Pons (tissue), 1 donor: ENCODE measurements at regions not wholly inside any gene's neighbourhood (a gene's known extent, or its start where the extent isn't known, plus 50 kb on each side); places are given as distances from the start of the nearest gene placed in this dataset.

ENCODE experiments used
- DNase-seq: peaks from one replicate; pipeline ENCODE4 v3.0.0-alpha.2; 2016; ENCODE audit warnings: low spot score

DNA sequence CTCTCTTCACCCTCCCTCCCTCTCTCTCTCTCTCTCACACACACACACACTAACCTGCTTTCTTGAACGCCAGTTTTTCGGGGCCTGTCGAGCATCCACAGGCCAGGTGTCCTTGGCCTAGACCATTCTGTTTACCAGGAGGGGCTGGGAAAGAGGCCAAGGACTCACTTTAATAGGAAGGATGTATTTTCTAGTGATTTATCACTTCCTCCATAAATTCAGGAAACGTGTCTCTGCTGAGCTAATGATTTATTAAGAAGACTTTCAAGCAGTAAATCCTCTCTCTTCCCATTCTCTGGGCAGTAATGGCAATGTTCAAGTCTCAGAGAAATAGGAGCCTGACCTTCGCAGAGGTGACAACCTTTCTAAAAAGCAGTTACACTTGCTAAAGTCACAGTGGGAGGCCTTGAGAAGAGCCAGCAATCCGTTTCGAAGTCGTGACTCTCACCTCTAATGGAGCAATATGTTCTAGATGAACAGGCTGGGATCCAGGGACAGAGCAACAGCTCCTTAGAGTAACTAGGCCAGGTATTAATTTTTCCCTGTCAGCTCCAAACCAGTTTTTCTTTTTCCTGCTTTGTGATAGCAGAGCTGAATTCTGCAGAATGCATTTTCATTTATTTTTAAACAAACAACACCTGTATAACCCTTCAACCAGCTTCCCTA, 1357.5 kb upstream of the SORCS1 start:
- no peak for DNase-seq

- no peak for DNase-seq
Observed at GRCh38 chr10:108515821-108516220, 1351.3 kb upstream of the SORCS1 start.

GRCh38 chr10:108500396-108500795, 1335.9 kb upstream of the SORCS1 start:
- DNase-seq = no peak

DNA sequence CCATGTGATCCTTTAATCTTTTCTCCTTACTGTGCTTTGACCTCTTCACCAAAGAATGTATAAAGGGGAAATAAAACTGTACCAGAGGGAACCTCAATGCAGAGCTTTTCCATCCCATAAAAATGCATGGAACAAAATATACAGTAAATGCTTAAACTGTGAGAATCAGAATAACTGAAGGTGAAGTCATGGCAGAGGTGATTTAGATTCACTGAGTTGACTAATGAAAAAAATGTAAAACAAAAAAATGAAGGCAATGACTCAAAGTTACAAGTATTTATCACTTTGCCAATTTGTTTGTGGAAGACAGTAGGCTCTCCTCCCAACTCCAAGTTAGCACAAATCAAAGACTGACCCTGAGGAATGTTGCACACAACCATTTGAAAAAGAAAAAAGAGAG, 1331.6 kb upstream of the SORCS1 start:
- DNase-seq = no peak

DNA sequence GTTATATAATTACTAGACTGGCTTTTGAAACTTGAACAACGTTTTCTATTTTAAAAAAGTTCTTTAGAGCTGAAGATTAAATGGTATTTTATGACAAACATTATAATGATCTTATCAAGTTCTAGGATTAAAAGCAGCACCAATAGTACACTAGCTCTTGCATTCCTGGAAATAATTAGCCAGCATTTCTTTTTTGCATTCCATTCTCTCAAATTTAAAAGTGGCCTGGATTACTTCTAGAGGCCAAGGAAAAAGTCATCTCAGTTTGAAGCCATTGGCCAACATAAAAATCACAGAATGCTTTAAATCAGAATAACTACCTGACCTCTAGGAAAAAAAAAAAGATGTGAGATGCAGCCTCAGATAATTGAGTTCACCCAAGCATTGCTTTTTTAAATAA, 1326.4 kb upstream of the SORCS1 start:
- no peak for DNase-seq

DNA sequence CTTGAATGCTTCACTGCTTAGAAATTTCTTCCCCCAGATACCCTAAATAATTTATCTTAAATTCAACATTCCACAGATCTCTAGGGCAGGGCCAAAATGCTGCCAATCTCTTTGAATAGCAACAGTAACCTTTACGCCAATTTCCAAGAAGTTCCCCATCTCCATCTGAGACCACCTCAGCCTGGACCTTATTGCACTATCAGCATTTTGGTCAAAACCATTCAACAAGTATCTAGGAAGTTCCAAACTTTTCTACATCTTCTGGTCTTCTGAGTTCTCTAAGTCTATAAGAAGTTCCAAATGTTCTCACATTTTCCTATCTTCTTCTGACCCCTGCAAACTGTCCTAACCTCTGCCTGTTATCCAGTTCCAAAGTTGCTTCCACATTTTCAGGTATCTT, 1306.9 kb upstream of the SORCS1 start:
- DNase-seq = no peak

GRCh38 chr10:108469940-108470339, 1305.4 kb upstream of the SORCS1 start:
- no peak for DNase-seq

DNA sequence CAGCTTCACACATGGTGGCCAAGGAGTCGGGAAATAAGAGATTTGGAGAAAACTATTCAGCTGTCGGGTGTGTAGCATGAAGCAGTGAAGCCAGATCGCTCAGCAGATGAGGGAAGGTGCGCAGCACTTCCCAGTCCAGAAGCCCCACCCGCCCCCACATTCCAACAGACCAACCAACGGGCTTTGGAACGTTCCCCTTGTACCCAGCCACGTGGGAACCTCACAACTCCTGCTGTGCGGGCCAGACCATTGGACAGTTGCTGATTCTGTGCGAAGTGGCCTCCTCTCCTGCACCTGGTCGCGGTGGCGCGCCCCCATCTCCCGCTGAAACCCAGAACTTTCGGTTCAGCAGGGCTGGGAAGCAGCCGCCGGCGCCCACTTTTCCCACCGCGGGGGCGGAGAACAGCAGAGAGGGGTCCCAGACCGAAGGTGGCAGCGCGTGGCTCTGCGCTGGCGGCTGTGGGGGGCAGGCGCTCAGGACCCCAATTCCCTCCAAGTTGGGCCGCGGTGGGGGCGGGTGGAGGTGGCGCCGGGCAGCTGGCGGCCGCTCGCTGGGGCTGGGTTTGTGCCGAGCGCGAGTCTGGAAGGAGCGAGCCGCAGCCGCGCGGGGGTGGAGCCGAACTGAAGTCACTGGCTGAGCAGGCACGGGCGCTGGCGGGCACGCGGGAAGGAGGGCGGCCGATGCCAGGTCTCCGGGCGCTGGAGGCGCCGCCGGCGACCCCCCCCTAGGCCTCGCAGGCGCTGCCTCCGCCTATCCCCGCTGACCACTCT, 1301.5 kb upstream of the SORCS1 start:
- DNase-seq = no peak

DNA sequence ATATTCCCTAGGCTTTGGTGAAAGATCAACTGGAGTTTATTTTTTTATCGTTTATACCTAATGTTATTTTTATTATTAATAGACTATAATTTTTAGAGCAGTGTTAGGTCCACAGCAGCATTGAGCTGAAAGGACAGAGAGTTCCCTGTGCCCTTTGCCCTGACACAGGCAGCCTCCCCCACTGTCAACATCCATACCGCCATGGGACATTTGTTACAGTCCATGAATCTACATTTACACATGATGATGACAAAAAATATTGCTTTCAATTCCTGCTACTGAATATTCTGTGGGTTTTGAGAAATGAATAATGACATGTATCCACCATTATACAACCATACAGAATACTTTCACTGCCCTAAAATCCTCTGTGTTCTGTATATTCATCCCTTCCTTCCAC, 1297.5 kb upstream of the SORCS1 start:
- no peak for DNase-seq

DNA sequence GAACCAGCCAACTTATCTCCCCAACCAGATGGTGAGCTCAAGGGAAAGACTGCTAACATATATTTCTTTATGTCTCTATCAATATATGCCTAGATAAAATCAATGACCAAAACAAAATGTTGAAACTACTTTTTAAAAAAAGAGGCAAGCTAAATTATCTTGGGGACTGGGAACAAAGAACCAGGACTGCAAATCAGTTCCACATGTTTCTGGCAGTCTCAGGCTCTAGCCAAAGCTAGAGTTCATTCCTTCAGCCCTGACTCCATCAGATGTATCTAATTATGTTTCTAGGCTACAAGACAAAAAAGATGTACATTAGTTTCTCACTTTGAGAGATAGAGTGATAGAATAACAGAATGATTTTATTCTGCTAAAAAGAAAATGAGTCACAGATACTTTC, 1290.3 kb upstream of the SORCS1 start:
- no peak for DNase-seq

DNA sequence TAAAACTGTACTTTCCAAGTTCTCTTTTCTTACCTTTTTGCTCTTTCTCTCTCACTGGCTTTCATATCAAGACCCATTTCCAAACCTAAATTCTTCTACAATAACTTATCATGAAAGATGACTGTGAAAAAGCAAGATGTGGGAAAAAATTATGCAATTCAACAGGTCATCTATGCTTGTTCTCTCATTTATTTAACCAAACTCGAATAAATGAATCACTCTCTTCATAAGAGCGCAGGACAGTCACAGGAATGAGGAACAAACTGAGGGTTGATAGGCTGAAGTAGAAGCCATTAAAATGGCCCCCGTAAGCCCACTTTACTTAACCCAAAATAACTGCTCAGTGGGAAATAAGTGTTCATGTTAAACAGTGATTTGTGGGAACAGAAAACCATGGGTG, 1289.7 kb upstream of the SORCS1 start:
- DNase-seq = no peak

DNA sequence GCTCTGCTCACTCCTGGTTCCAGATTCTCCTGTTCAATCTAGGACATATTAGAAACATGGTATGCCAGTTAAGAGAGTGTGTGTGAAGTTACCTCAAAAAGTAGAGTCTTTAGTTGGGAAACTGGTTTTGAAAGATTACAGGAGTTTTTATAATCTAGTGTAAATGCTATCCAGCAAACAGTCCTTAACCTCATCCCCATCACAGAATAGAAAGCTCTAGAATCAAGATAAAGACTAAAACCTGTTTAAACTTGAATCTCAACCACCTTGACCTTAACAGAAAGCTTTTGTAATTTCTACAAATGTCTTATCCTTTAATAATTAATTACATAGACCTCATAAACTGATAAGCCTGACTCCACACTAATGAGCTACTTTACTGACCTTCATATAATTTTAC, 1288.7 kb upstream of the SORCS1 start:
- no peak for DNase-seq

- no peak for DNase-seq
Observed at GRCh38 chr10:108452533-108452932, 1288.0 kb upstream of the SORCS1 start.

DNA sequence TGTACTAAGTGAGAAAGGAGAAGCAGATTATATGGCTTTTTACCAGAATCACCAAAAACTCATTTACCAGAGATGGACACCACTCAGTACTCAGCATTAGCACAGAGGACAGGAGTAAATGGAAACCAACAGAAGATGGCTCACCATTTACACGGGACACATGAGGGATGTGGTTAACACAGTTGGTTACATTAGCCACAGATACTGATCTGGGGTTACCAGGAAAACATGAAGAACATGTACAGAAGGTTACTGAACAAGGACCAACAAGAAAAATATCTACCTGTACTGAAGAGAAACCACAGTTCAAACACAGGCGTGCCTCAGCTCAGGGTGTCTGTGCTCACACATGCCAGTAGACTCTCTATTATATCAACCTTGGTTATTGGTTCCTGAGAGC, 1285.8 kb upstream of the SORCS1 start:
- DNase-seq = no peak

DNA sequence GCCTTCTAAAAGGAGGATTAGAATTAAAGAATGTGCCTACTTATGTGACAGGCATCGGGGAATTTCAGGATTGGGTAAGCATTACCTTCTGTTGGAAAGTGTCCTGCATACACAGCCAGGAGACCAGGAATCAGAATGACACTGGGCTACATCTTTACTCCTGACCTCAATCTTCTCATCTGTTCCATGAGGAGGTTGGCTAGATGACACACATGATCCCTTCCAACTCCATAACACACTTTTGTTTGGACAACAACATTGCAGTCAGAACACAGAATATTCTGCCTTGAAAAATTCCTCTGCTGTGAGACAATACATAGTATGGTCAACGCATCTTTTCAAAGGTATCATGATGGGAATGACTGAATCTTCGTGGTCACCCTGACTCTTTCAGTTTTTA, 1281.2 kb upstream of the SORCS1 start:
- DNase-seq = no peak

DNA sequence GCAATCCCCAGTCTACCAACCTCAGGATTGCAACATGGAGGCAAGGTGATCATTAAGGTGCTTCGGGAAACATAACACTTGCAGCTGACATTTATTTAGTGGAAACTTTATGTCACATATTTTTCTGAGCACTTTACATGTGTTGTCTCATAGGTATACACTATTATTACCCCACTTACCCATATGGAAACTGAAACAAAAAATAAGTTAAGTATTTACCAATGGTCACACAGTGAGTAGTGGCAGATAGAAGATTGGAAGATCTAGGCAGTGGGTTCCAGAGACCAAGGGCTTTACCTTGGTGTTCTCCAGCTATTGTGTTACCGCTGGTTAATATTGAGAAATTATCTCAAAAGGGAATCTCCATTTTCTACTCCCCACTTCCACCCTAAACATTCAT, 1279.1 kb upstream of the SORCS1 start:
- DNase-seq = no peak

GRCh38 chr10:108439397-108439796, 1274.9 kb upstream of the SORCS1 start:
- DNase-seq = peak; percentile 45

DNA sequence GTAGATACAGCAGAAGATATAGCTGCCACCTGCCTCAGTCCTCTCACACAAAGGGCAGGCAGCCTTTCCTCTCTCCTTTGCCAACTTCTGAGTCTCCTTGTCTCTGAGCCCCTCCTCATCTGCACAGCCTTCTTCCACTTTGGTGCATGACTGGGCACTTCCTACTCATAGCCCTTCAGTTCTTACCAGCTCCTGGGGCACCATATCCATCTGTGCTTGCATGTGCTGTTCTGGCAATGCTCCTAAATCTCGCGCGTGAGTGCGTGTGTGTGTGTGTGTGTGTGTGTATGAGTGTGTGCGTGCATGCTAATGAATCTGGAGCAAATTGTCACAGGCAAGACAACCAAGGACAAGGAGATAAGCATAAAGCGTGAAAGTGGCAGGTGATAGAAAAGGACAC, 1271.6 kb upstream of the SORCS1 start:
- DNase-seq = no peak

- DNase-seq = no peak
Observed at GRCh38 chr10:108434559-108435252, 1270.2 kb upstream of the SORCS1 start.

- DNase-seq = no peak
Observed at GRCh38 chr10:108427146-108427545, 1262.6 kb upstream of the SORCS1 start.

DNA sequence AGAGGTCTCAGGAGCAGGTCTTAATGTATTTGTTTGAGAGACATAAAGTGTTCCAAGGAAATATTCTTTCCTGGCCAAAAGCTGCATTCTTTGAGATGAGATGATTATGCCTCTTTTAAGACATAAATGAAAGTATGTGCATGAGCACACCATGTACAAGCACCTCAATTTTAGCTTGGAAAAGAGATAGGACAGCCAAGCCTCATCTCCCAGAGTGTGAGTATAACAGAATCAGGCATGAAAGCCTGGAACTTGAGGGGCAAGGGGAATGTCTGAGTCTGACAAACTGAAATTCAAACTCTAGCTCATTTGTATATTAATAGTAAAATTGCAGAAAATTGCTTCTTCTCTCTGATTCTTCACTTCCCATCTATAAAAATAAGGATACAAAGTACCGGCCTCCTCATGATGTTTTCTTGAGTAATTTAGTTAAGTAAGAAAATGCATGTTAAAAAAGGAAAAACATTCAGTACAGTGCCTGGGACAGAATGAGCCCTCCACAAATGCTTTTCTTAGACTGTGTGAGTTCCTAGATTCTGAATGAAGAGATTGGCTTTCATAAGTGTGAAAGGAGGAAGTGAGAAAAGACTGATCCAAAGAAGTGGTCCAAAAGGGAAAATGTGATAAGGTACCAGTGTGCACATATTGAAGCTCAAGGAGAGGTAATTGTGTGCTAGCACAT, 1260.9 kb upstream of the SORCS1 start:
- no peak for DNase-seq

- DNase-seq = no peak
Observed at GRCh38 chr10:108424656-108425055, 1260.2 kb upstream of the SORCS1 start.

GRCh38 chr10:108422286-108422685, 1257.8 kb upstream of the SORCS1 start:
- DNase-seq = no peak
